Ascending aorta (tissue), 2 donors: ENCODE measurements at regions not wholly inside any gene's neighbourhood (a gene's known extent, or its start where the extent isn't known, plus 50 kb on each side); places are given as distances from the start of the nearest gene placed in this dataset.

Experiments used
- DNase-seq, 2 donors: peaks; one replicate each; pipeline ENCODE4 v3.0.0-alpha.2; 2019; ENCODE audit warnings: low spot score in 2 of 2
- H3K27ac ChIP-seq, 2 donors: fragments of 200-600 bp; sonication (generic); one replicate each; pipeline ENCODE4 v1.5.1; 2016 to 2017; ENCODE audit warnings: mild to moderate bottlenecking in 1 of 2
- H3K27me3 ChIP-seq: fragments of 200-600 bp; sonication (generic); one replicate; pipeline ENCODE4 v1.5.1; 2017
- H3K36me3 ChIP-seq, 2 donors: fragments of 200-600 bp; sonication (generic); one replicate each; pipeline ENCODE4 v1.5.1; 2016
- H3K4me1 ChIP-seq, 2 donors: fragments of 200-600 bp; sonication (generic); one replicate each; pipeline ENCODE4 v1.5.1; 2016 to 2017; ENCODE audit warnings: mild to moderate bottlenecking in 1 of 2
- H3K4me3 ChIP-seq, 2 donors: fragments of 200-600 bp; sonication (generic); one replicate each; pipeline ENCODE4 v1.5.1; 2016 to 2017; ENCODE audit warnings: mild to moderate bottlenecking in 1 of 2
- H3K9me3 ChIP-seq, 2 donors: fragments of 200-600 bp; sonication (generic); one replicate each; pipeline ENCODE4 v1.5.1; 2016
- CTCF ChIP-seq, 3 experiments: fragments of 200-600 bp in 2 of 3; fragments of 450-650 bp in 1 of 3; sonication (generic) in 2 of 3; IDR thresholded peaks; one replicate each; pipeline ENCODE4 v1.5.1; 2016 to 2019; ENCODE audit warnings: antibody characterized with exemption in 3 of 3, mild to moderate bottlenecking in 1 of 3, moderate library complexity in 1 of 3
- intact Hi-C: fragments of 100-400 bp; cut with DNase I; formaldehyde crosslinking; loops from one replicate; pipeline ENCODE4 v1.15.1; 2023

DNA sequence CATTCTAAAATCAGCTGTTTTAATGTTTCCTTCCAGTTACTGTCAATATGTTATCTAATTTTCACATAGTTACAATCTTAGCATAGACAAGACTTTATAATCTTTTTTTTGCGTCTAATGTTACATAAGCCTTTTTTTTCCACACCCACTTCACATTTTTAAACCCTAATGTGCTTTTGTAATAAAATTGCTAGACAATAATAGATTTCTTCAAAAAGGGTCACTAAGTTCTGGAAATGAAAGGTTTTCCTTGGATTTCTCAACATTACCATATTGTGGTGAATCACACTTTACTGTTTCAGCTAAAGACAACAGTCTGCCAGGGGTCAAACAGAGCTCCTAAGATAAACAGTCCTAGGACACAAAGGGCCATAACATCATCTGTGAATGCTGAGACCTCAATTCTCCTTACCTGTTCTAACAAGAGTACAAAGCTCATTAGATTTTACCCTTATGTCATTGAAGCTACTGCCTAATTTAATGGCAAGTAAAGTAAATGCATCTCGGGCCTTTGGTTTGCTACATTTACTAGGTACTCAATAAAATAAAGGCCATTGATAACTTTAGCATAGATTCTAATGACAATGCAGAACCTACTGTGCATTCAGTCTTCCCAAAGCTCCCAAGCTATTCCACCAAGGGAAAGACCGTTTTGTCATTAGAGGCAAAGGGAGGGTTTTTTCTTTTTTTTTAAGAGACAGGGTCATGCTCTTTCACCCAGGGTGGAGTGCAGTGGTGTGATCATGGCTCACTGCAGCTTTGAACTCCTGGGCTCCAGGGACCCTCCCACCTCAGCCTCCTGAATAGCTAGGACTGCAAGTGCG is 111.2 kb upstream of the SLC38A2 start:
- no peak overlapping the region for H3K4me3 ChIP-seq
- no peak for TF ChIP-seq CTCF (IDR thresholded peaks at IDR 0.05)
- intact Hi-C loops, result no loop called here
- H3K36me3 ChIP-seq, result no peaks in the 10 kb centered on the region
- H3K9me3 ChIP-seq, result no peaks in the 10 kb centered on the region
- H3K27me3 ChIP-seq, result no peaks in the 10 kb centered on the region
- no peaks in the 10 kb centered on the region for H3K4me1 ChIP-seq
- H3K27ac ChIP-seq, result no peak overlapping the region
- no peak for DNase-seq

- intact Hi-C loops, result no loop called here
- Histone ChIP-seq H3K27ac (no peak overlapping the region), H3K4me3 (no peak overlapping the region), H3K4me1 (no peaks in the 10 kb centered on the region), H3K9me3 (no peaks in the 10 kb centered on the region), H3K27me3 (no peaks in the 10 kb centered on the region), H3K36me3 (no peaks in the 10 kb centered on the region)
- TF ChIP-seq CTCF (IDR thresholded peaks at IDR 0.05), result no peak
- DNase-seq, result no peak
Measured at GRCh38 chr12:46480724-46481123, 108.2 kb upstream of the SLC38A2 start.

- Histone ChIP-seq H3K36me3 (no peaks in the 10 kb centered on the region), H3K9me3 (no peaks in the 10 kb centered on the region), H3K27me3 (no peaks in the 10 kb centered on the region), H3K4me3 (no peak overlapping the region), H3K4me1 (no peaks in the 10 kb centered on the region), H3K27ac (no peak overlapping the region)
- intact Hi-C loops, result no loop called here
- DNase-seq, result no peak
- TF ChIP-seq CTCF (IDR thresholded peaks at IDR 0.05), result no peak
Measured at GRCh38 chr12:46480316-46480715, 107.7 kb upstream of the SLC38A2 start.

GRCh38 chr12:46478123-46478522 is 105.5 kb upstream of the SLC38A2 start:
- Histone ChIP-seq H3K9me3 (no peaks in the 10 kb centered on the region), H3K36me3 (no peaks in the 10 kb centered on the region), H3K27ac (no peak overlapping the region), H3K4me1 (peaks cover 4 to 9% of the 10 kb centered on the region in 2 donors), H3K4me3 (no peak overlapping the region), H3K27me3 (no peaks in the 10 kb centered on the region)
- intact Hi-C loops, result no loop called here
- no peak for DNase-seq
- no peak for TF ChIP-seq CTCF (IDR thresholded peaks at IDR 0.05)

- intact Hi-C loops, result no loop called here
- no peaks in the 10 kb centered on the region for H3K27me3 ChIP-seq
- TF ChIP-seq CTCF (IDR thresholded peaks at IDR 0.05), result no peak
- DNase-seq, result no peak
- H3K27ac ChIP-seq, result no peak overlapping the region
- H3K4me3 ChIP-seq, result no peak overlapping the region
- H3K36me3 ChIP-seq, result no peaks in the 10 kb centered on the region
- peaks cover 4 to 15% of the 10 kb centered on the region in 2 donors for H3K4me1 ChIP-seq
- no peaks in the 10 kb centered on the region for H3K9me3 ChIP-seq
Measured at GRCh38 chr12:46477541-46477940, 105.0 kb upstream of the SLC38A2 start.
